Urinary bladder (tissue), 3 donors: ENCODE measurements at regions not wholly inside any gene's neighbourhood (a gene's known extent, or its start where the extent isn't known, plus 50 kb on each side); places are given as distances from the start of the nearest gene placed in this dataset.

ENCODE experiments used
- DNase-seq: peaks from one replicate; pipeline ENCODE4 v3.0.0-alpha.2; 2015; ENCODE audit errors: extremely low spot score
- H3K27ac ChIP-seq: one replicate; pipeline ENCODE4 v1.5.1; 2013; ENCODE audit warnings: low read depth, mild to moderate bottlenecking, moderate library complexity
- H3K36me3 ChIP-seq: one replicate; pipeline ENCODE4 v1.6.1; 2013; ENCODE audit warnings: mild to moderate bottlenecking, moderate library complexity; ENCODE audit not compliant: insufficient read depth
- H3K4me1 ChIP-seq: one replicate; pipeline ENCODE4 v1.6.1; 2013; ENCODE audit warnings: mild to moderate bottlenecking, moderate library complexity; ENCODE audit not compliant: insufficient read depth
- H3K4me3 ChIP-seq: one replicate; pipeline ENCODE4 v1.5.1; 2013; ENCODE audit warnings: low read depth, low read length
- WGBS: extraction: QIAGEN DNeasy Blood & Tissue Kit; methylation state at CpG from one replicate; pipeline ENCODE4 v1.1.7; 2013; 5-methylcytosine and 5-hydroxymethylcytosine counted together
- donor health status: healthy with polysubstance abuse.
- donor health status: healthy.

GRCh38 chr13:57935965-57936364 is 304.4 kb downstream of the PCDH17 start:
- Histone ChIP-seq H3K4me3 (no peak overlapping the region), H3K4me1 (no peaks in the 10 kb centered on the region)
- WGBS = 89% methylated on average over 3 of the region's 3 CpGs

DNA sequence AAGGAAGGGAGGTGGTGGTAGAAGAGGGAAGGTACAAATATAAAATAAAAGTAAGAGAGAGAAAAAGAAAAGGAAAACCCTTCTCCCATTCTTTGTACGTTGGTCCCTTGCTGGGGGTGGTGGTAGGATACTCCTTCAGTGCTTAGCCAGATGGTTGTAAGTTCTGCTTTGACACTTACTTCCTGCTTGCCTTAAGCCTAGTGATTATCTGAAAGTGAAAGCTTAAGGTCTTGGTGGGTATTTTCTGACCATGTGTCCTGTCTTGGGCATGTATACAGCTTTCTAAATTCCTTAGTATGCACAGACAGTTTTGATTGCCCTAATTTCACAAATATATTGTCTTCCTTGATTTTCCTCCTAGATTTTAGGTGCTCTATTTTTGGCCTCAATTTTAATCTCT is 314.8 kb downstream of the PCDH17 start:
- DNase-seq = no peak
- no peak overlapping the region for H3K4me3 ChIP-seq
- H3K36me3 ChIP-seq = no peaks in the 10 kb centered on the region
- H3K27ac ChIP-seq = no peak overlapping the region
- no peaks in the 10 kb centered on the region for H3K4me1 ChIP-seq
- WGBS = 27% methylated on average over 1 of the region's 1 CpG

More at GRCh38 chr13:57935965-57936364, 304.4 kb downstream of the PCDH17 start:
- no peak overlapping the region for H3K27ac ChIP-seq
- DNase-seq = no peak
- no peaks in the 10 kb centered on the region for H3K36me3 ChIP-seq

- no peak overlapping the region for H3K4me3 ChIP-seq
- WGBS = 86% methylated on average over 3 of the region's 3 CpGs
Measured at GRCh38 chr13:57948884-57949283, 317.3 kb downstream of the PCDH17 start.

DNA sequence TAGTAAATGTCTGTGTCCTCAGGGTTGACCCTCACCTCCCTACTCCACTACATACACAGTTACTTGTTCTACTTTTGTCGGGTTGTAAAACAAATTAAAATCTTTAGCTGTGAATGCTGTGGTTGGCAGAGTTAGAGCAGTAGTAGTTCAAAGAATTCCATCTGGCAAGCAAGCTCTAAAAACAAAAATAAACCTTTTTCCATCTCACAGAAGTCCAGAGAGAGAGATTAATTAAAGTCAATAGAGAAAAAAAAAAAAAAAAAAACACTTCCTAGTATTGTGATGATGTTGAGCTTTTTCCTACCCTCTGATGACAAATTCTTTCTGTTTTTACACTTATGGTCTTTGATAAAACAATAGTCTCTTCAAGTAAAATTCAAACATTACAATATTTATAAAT is 338.4 kb downstream of the PCDH17 start:
- Histone ChIP-seq H3K36me3 (no peaks in the 10 kb centered on the region), H3K4me3 (no peak overlapping the region), H3K4me1 (no peaks in the 10 kb centered on the region), H3K27ac (no peak overlapping the region)
- 29% methylated on average over 1 of the region's 1 CpG for WGBS
- no peak for DNase-seq

More at GRCh38 chr13:57948884-57949283, 317.3 kb downstream of the PCDH17 start:
- no peak for DNase-seq
- H3K27ac ChIP-seq = no peak overlapping the region
- H3K36me3 ChIP-seq = no peaks in the 10 kb centered on the region
- H3K4me1 ChIP-seq = no peaks in the 10 kb centered on the region

- WGBS = 47% methylated on average over 1 of the region's 1 CpG
- DNase-seq = no peak
Measured at GRCh38 chr13:57970404-57970803, 338.9 kb downstream of the PCDH17 start.

DNA sequence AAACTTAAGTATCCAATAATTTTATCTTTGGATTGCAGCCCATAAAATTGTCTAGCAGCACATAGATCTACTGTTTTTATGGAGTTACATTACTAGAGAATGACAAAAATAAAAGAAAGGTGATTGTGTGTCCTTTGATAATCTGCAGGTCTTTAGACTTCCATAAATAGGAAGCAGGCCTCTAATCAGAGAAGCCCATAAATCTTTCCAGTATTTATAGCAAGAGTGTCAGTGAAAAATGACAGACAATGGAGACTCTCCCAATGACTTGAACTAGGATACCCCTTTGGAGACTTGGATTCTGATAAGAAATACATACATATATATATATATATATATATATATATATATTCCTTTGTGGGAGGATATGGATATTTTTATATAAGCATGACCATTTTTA is 351.2 kb downstream of the PCDH17 start:
- Histone ChIP-seq H3K36me3 (no peaks in the 10 kb centered on the region), H3K4me3 (no peak overlapping the region), H3K27ac (no peak overlapping the region), H3K4me1 (no peaks in the 10 kb centered on the region)
- no peak for DNase-seq

More at GRCh38 chr13:57970404-57970803, 338.9 kb downstream of the PCDH17 start:
- Histone ChIP-seq H3K27ac (no peak overlapping the region), H3K4me3 (no peak overlapping the region), H3K4me1 (no peaks in the 10 kb centered on the region), H3K36me3 (no peaks in the 10 kb centered on the region)

DNA sequence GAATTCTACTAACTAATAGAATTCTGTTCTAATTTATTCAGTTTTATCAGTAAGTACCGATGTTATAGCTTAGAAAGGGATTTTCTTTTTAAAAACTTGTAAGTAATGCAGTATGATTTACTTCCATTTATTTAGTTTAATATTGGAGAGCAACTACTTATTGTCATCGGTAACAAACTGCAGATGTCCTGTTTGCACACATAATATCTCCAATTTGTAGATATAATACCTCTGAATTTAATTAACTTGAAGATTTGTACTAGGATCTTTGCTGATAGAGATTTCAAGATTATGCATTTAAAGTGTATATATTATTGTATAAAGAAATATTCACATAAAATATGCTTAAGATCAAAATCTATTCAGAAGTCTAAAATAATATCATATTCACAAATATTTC is 356.7 kb downstream of the PCDH17 start:
- DNase-seq = no peak
- H3K36me3 ChIP-seq = no peaks in the 10 kb centered on the region
- no peak overlapping the region for H3K27ac ChIP-seq
- H3K4me1 ChIP-seq = no peaks in the 10 kb centered on the region
- no peak overlapping the region for H3K4me3 ChIP-seq
- WGBS = 61% methylated on average over 2 of the region's 2 CpGs

DNA sequence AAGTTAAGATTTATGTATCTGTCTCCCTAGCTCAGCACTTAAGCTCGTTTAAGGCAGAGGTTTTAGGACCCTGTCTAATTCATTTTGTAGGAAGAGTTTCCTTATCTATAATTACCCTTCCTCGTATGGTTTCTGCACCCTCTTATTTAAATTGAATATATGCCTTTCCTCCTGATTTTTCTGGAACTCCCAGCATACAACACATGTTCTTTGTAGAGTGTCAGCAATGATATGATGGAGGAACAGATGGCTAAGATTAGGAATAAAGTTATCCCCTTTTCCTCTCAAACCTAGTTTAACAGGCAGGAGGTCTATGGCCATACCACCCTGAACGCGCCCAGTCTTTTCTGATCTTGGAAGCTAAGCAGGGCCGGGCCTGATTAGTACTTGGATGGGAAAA is 359.5 kb downstream of the PCDH17 start:
- H3K27ac ChIP-seq = no peak overlapping the region
- H3K4me3 ChIP-seq = no peak overlapping the region
- WGBS = 48% methylated on average over 5 of the region's 5 CpGs
- no peak for DNase-seq
- H3K36me3 ChIP-seq = no peaks in the 10 kb centered on the region
- H3K4me1 ChIP-seq = no peaks in the 10 kb centered on the region

- DNase-seq = no peak
- 65% methylated on average over 1 of the region's 1 CpG for WGBS
- Histone ChIP-seq H3K4me3 (no peak overlapping the region), H3K36me3 (no peaks in the 10 kb centered on the region), H3K27ac (no peak overlapping the region), H3K4me1 (no peaks in the 10 kb centered on the region)
Measured at GRCh38 chr13:57992416-57992815, 360.9 kb downstream of the PCDH17 start.

DNA sequence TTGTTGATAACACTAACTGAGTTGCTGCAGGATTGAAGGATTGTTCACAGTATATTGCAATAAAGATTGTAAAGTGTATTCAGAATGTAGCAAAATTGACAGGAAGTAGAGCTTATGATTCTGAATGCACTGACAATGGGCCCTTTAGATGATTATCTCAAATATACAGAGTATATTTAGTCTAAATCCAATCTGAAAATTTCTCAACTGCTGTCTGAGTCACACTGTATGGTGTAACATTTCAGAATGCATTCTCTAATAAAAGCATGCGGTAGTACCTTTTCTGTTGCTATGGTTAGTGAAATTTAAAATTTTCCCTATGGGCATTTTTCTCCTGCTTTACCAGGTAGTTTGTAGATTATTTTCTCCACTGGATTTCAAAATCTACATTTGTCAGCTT is 365.2 kb downstream of the PCDH17 start:
- WGBS = 67% methylated on average over 1 of the region's 1 CpG
- no peak overlapping the region for H3K27ac ChIP-seq
- no peaks in the 10 kb centered on the region for H3K4me1 ChIP-seq
- no peak for DNase-seq
- no peaks in the 10 kb centered on the region for H3K36me3 ChIP-seq
- no peak overlapping the region for H3K4me3 ChIP-seq

DNA sequence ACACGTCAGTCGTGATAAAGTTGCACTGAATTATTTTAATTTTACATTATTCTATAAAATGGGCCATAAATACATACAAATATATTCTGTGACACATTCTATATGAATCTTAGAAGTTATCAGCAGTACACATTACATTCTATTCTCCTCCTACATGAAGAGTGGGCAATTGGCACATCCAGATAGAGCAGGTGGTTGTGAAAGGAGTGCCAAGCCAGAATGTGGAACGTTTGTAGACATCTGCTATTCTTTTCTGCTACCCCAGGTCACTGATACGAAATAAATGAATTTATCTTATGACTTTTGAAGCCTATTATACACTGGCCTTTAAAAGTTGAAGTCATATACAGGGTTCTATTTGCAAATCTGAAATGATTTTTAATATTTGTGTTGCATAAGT is 373.2 kb downstream of the PCDH17 start:
- Histone ChIP-seq H3K36me3 (no peaks in the 10 kb centered on the region), H3K27ac (no peak overlapping the region), H3K4me1 (no peaks in the 10 kb centered on the region), H3K4me3 (no peak overlapping the region)
- DNase-seq = no peak
- WGBS = 66% methylated on average over 4 of the region's 4 CpGs

GRCh38 chr13:58018020-58018419 is 386.5 kb downstream of the PCDH17 start:
- DNase-seq = no peak
- 88% methylated on average over 4 of the region's 4 CpGs for WGBS
- Histone ChIP-seq H3K4me1 (no peaks in the 10 kb centered on the region), H3K27ac (no peak overlapping the region), H3K4me3 (no peak overlapping the region), H3K36me3 (no peaks in the 10 kb centered on the region)

- WGBS = 67% methylated on average over 1 of the region's 1 CpG
- no peaks in the 10 kb centered on the region for H3K36me3 ChIP-seq
- H3K4me1 ChIP-seq = no peaks in the 10 kb centered on the region
- DNase-seq = no peak
- H3K27ac ChIP-seq = no peak overlapping the region
- no peak overlapping the region for H3K4me3 ChIP-seq
Measured at GRCh38 chr13:58018865-58019264, 387.3 kb downstream of the PCDH17 start.

GRCh38 chr13:58024103-58024502 is 392.6 kb downstream of the PCDH17 start:
- Histone ChIP-seq H3K4me3 (no peak overlapping the region), H3K36me3 (no peaks in the 10 kb centered on the region), H3K27ac (no peak overlapping the region), H3K4me1 (no peaks in the 10 kb centered on the region)
- 94% methylated on average over 7 of the region's 7 CpGs for WGBS
- DNase-seq = no peak

DNA sequence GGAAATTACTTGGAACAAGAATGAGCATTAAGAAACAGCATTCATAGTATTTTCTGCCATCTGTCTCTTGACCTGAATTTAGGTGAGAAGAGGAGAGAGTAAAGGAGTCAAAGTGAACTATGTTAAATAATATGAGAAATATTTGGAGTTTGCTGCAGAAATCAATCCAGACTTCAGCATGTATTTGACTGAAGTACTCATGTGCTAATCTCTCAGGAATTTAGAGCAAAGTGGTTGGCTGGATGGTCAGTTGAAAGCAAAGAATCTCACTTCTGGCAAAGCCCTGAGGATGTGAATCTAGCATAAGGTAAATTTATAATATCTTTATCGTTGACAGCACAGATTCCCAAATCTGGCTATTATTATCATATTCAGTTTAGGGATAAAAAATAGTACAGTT is 394.3 kb downstream of the PCDH17 start:
- Histone ChIP-seq H3K4me3 (no peak overlapping the region), H3K36me3 (no peaks in the 10 kb centered on the region), H3K4me1 (no peaks in the 10 kb centered on the region), H3K27ac (no peak overlapping the region)
- DNase-seq = no peak
- WGBS = 20% methylated on average over 1 of the region's 1 CpG
